22Rv1 (cell line): ENCODE measurements at regions not wholly inside any gene's neighbourhood (a gene's known extent, or its start where the extent isn't known, plus 50 kb on each side); places are given as distances from the start of the nearest gene placed in this dataset.

Experiments
- ZFX ChIP-seq: fragments of 450-650 bp; IDR thresholded peaks from 2 replicates; pipeline ENCODE4 v1.6.1; 2017; ENCODE audit warnings: antibody characterized with exemption, borderline replicate concordance
- TF ChIP-seq, protein P1 (sequence below): fragments of 450-650 bp; IDR thresholded peaks from 2 replicates; pipeline ENCODE4 v1.5.1; 2017; ENCODE audit warnings: mild to moderate bottlenecking

DNA sequence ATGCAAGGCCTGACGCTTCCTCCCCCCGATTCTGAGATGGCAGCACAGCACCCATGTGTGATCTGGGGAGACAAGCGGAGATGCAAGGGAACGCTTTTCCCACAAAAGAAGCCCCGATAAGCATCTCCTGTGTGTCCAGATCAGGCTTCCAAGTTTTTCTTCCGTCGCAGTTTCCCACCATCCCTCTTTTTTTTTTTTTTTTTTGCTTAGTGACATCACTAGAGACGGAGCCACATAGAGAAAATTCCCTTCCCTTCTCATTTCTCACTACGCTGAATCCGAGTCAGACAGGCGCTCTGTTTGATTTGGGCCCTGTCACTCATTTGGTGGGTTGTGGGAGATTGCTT, 160.9 kb downstream of the HSD17B3 start:
- TF ChIP-seq, protein P1, sequence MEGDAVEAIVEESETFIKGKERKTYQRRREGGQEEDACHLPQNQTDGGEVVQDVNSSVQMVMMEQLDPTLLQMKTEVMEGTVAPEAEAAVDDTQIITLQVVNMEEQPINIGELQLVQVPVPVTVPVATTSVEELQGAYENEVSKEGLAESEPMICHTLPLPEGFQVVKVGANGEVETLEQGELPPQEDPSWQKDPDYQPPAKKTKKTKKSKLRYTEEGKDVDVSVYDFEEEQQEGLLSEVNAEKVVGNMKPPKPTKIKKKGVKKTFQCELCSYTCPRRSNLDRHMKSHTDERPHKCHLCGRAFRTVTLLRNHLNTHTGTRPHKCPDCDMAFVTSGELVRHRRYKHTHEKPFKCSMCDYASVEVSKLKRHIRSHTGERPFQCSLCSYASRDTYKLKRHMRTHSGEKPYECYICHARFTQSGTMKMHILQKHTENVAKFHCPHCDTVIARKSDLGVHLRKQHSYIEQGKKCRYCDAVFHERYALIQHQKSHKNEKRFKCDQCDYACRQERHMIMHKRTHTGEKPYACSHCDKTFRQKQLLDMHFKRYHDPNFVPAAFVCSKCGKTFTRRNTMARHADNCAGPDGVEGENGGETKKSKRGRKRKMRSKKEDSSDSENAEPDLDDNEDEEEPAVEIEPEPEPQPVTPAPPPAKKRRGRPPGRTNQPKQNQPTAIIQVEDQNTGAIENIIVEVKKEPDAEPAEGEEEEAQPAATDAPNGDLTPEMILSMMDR = no peak
- TF ChIP-seq ZFX = no peak
